HCT116 (cell line): ENCODE measurements at regions not wholly inside any gene's neighbourhood (a gene's known extent, or its start where the extent isn't known, plus 50 kb on each side); places are given as distances from the start of the nearest gene placed in this dataset.

ENCODE experiments used
- ATAC-seq: fragments of 200-7000 bp; cut with Tn5 transposase; 2 replicates; pipeline ENCODE4 v1.9.1; 2020; ENCODE audit warnings: mild to moderate bottlenecking, moderate library complexity
- BruUV-seq: library from RNA; stranded (reverse); fragments of 400-500 nt; replicated peaks from 2 replicates; lab custom pipeline; 2021; lab: Mats Ljungman, UMichigan
- CTCF ChIA-PET: fragments of 300-600 bp; sonication (Branson Sonifier 250); formaldehyde crosslinking; loops from one replicate; lab custom pipeline; 2021; ENCODE audit warnings: antibody characterized with exemption; lab: Charles Lee
- POLR2A ChIA-PET: fragments of 300-600, 350-600 bp; sonication (Branson Sonifier 250); formaldehyde crosslinking; loops from one replicate; lab custom pipeline; 2021; ENCODE audit warnings: antibody characterized with exemption; lab: Charles Lee
- RAD21 ChIA-PET, 2 experiments: fragments of 300-600 bp; sonication (Branson Sonifier 250); formaldehyde crosslinking; loops; one replicate each; lab custom pipeline; 2023; ENCODE audit warnings: low total read pairs in 2 of 2; ENCODE audit not compliant: uncharacterized antibody in 2 of 2, unreplicated experiment in 2 of 2, low non-redundant PET in 1 of 2; lab: Charles Lee
- DNase-seq: peaks from one replicate; pipeline ENCODE4 v3.0.0-alpha.2; 2010; ENCODE audit warnings: low read depth, low spot score
- H2AFZ ChIP-seq: fragments of 200-600 bp; shearing (Covaris generic), sonication (generic); 2 replicates; pipeline ENCODE4 v1.6.1; 2017; ENCODE audit warnings: low read depth, mixed run types, mixed read lengths, antibody characterized with exemption, low read length; ENCODE audit not compliant: poor library complexity, severe bottlenecking
- H3K27ac ChIP-seq: 2 replicates; pipeline ENCODE4 v1.5.1; 2012; ENCODE audit warnings: low read depth, low read length
- H3K27me3 ChIP-seq: fragments of 200-600 bp; sonication (generic); 2 replicates; pipeline ENCODE4 v1.6.1; 2016; ENCODE audit warnings: mixed run types, low read length, mixed read lengths; ENCODE audit not compliant: insufficient read depth
- H3K36me3 ChIP-seq, 2 experiments: fragments of 200-500 bp in 1 of 2; fragments of 200-600 bp in 1 of 2; sonication (Bioruptor generic) in 1 of 2; sonication (generic) in 1 of 2; 2 replicates each; pipeline versions ENCODE4 v1.5.1 to v1.6.1; 2014 to 2016; ENCODE audit warnings: low read length in 2 of 2, inconsistent platforms in 1 of 2, mixed read lengths in 1 of 2, mixed run types in 1 of 2; ENCODE audit not compliant: insufficient read depth in 2 of 2, control insufficient read depth in 1 of 2
- H3K4me1 ChIP-seq, 2 experiments: fragments of 200-600 bp in 1 of 2; sonication (generic) in 1 of 2; 2 replicates each; pipeline versions ENCODE4 v1.5.1 to v1.6.1; 2012 to 2017; ENCODE audit warnings: low read length in 2 of 2, inconsistent platforms in 1 of 2, mild to moderate bottlenecking in 1 of 2, mixed read lengths in 1 of 2, mixed run types in 1 of 2, moderate library complexity in 1 of 2; ENCODE audit not compliant: insufficient read depth in 2 of 2, control insufficient read depth in 1 of 2
- H3K4me2 ChIP-seq: fragments of 200-600 bp; sonication (generic); 2 replicates; pipeline ENCODE4 v1.6.1; 2017; ENCODE audit warnings: mixed run types, low read length, mixed read lengths
- H3K4me3 ChIP-seq, 2 experiments: fragments of 200-600 bp in 1 of 2; sonication (generic) in 1 of 2; replicated peaks in 1 of 2; 2 replicates each; pipeline ENCODE4 v1.5.1; 2011 to 2016; ENCODE audit warnings: low read length in 2 of 2, control low read depth in 1 of 2, low read depth in 1 of 2, mild to moderate bottlenecking in 1 of 2, mixed read lengths in 1 of 2, mixed run types in 1 of 2
- H3K79me2 ChIP-seq: fragments of 200-600 bp; sonication (generic); 2 replicates; pipeline ENCODE4 v1.6.1; 2017; ENCODE audit warnings: mild to moderate bottlenecking, mixed run types, low read length, moderate library complexity, mixed read lengths; ENCODE audit not compliant: insufficient read depth
- H3K9ac ChIP-seq: fragments of 200-600 bp; sonication (generic); 2 replicates; pipeline ENCODE4 v1.6.1; 2016; ENCODE audit warnings: low read length, mixed read lengths
- H3K9me2 ChIP-seq: fragments of 200-600 bp; sonication (generic), shearing (Covaris generic); 2 replicates; pipeline ENCODE4 v1.6.1; 2017; ENCODE audit warnings: mixed run types, mild to moderate bottlenecking, moderate library complexity; ENCODE audit not compliant: insufficient read depth
- H3K9me3 ChIP-seq, 2 experiments: fragments of 200-500 bp in 1 of 2; fragments of 200-600 bp in 1 of 2; sonication (Bioruptor generic) in 1 of 2; sonication (generic) in 1 of 2; 2 replicates each; pipeline ENCODE4 v1.6.1; 2014 to 2017; ENCODE audit warnings: low read length in 2 of 2, mixed read lengths in 2 of 2, inconsistent platforms in 1 of 2, low read depth in 1 of 2, mild to moderate bottlenecking in 1 of 2, mixed run types in 1 of 2, moderate library complexity in 1 of 2; ENCODE audit not compliant: control insufficient read depth in 1 of 2, insufficient read depth in 1 of 2
- H4K20me1 ChIP-seq: fragments of 200-600 bp; sonication (generic), shearing (Covaris generic); 2 replicates; pipeline ENCODE4 v1.6.1; 2017; ENCODE audit warnings: mixed run types, mild to moderate bottlenecking, moderate library complexity; ENCODE audit not compliant: insufficient read depth
- ATF3 ChIP-seq: IDR thresholded peaks from 2 replicates; pipeline ENCODE4 v1.6.1; 2012
- CEBPB ChIP-seq: IDR thresholded peaks from 2 replicates; pipeline ENCODE4 v1.6.1; 2012; ENCODE audit warnings: low read depth
- CTCF ChIP-seq, 3 experiments: fragments of 200-600 bp in 1 of 3; sonication (generic) in 1 of 3; IDR thresholded peaks in 2 of 3; conservative IDR thresholded peaks in 1 of 3; 2 replicates each; pipeline ENCODE4 v1.5.1; 2012 to 2017; ENCODE audit warnings: low read depth in 2 of 3, low read length in 2 of 3, antibody characterized with exemption in 1 of 3, borderline replicate concordance in 1 of 3, control low read depth in 1 of 3, mild to moderate bottlenecking in 1 of 3, mixed read lengths in 1 of 3, mixed run types in 1 of 3, moderate library complexity in 1 of 3; ENCODE audit not compliant: insufficient read depth in 1 of 3
- EGR1 ChIP-seq: IDR thresholded peaks from 2 replicates; pipeline ENCODE4 v1.6.1; 2012; ENCODE audit warnings: low read depth
- ELF1 ChIP-seq: IDR thresholded peaks from 2 replicates; pipeline ENCODE4 v1.6.1; 2012; ENCODE audit warnings: low read depth, borderline replicate concordance
- EZH2 ChIP-seq: fragments of 200-600 bp; sonication (generic); IDR thresholded peaks from 2 replicates; pipeline ENCODE4 v1.6.1; 2017; ENCODE audit warnings: antibody characterized with exemption, mixed run types
- FOSL1 ChIP-seq: IDR thresholded peaks from 2 replicates; pipeline ENCODE4 v1.6.1; 2012; ENCODE audit warnings: low read depth
- SIN3A ChIP-seq: IDR thresholded peaks from 2 replicates; pipeline ENCODE4 v1.6.1; 2012; ENCODE audit warnings: low read depth
- SP1 ChIP-seq: IDR thresholded peaks from 2 replicates; pipeline ENCODE4 v1.6.1; 2012; ENCODE audit warnings: low read depth
- SRF ChIP-seq: IDR thresholded peaks from 2 replicates; pipeline ENCODE4 v1.6.1; 2012; ENCODE audit warnings: low read depth
- TCF7L2 ChIP-seq: IDR thresholded peaks from 2 replicates; pipeline ENCODE4 v1.7.0; 2011; ENCODE audit warnings: borderline replicate concordance, inconsistent platforms; ENCODE audit not compliant: insufficient read depth, insufficient read length; ENCODE audit errors: extremely low read depth
- YY1 ChIP-seq: IDR thresholded peaks from 2 replicates; pipeline ENCODE4 v1.6.1; 2011; ENCODE audit warnings: low read length, low read depth, moderate library complexity, mild to moderate bottlenecking; ENCODE audit not compliant: insufficient replicate concordance; ENCODE audit errors: extremely low read depth
- intact Hi-C: fragments of 100-400 bp; cut with micrococcal nuclease; formaldehyde crosslinking; loops from 2 replicates; pipeline ENCODE4 v1.10.0; 2022
- TF ChIP-seq, protein P1 (sequence below): IDR thresholded peaks from 2 replicates; pipeline ENCODE4 v1.6.1; 2012; ENCODE audit warnings: low read depth

- TF ChIP-seq, protein P1, sequence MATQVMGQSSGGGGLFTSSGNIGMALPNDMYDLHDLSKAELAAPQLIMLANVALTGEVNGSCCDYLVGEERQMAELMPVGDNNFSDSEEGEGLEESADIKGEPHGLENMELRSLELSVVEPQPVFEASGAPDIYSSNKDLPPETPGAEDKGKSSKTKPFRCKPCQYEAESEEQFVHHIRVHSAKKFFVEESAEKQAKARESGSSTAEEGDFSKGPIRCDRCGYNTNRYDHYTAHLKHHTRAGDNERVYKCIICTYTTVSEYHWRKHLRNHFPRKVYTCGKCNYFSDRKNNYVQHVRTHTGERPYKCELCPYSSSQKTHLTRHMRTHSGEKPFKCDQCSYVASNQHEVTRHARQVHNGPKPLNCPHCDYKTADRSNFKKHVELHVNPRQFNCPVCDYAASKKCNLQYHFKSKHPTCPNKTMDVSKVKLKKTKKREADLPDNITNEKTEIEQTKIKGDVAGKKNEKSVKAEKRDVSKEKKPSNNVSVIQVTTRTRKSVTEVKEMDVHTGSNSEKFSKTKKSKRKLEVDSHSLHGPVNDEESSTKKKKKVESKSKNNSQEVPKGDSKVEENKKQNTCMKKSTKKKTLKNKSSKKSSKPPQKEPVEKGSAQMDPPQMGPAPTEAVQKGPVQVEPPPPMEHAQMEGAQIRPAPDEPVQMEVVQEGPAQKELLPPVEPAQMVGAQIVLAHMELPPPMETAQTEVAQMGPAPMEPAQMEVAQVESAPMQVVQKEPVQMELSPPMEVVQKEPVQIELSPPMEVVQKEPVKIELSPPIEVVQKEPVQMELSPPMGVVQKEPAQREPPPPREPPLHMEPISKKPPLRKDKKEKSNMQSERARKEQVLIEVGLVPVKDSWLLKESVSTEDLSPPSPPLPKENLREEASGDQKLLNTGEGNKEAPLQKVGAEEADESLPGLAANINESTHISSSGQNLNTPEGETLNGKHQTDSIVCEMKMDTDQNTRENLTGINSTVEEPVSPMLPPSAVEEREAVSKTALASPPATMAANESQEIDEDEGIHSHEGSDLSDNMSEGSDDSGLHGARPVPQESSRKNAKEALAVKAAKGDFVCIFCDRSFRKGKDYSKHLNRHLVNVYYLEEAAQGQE, result no peak
- TF ChIP-seq FOSL1, result no peak
- no peak for TF ChIP-seq EZH2
- TF ChIP-seq SIN3A, result no peak
- TF ChIP-seq, all 23 proteins: peak for 0
Observed at GRCh38 chr6:3663811-3664210, 87.7 kb downstream of the PXDC1 start (continued).

- ATAC-seq (no peak), DNase-seq (no peak)
- CTCF ChIA-PET, result no interaction called here
- no peak overlapping the region for H3K27ac ChIP-seq
- H3K4me1 ChIP-seq, result no peaks in the 10 kb centered on the region
- no peaks in the 10 kb centered on the region for H3K9me2 ChIP-seq
- no peak overlapping the region for H3K4me2 ChIP-seq
- H3K4me3 ChIP-seq, result no peak overlapping the region
- intact Hi-C loops, result no loop called here
- TF ChIP-seq TCF7L2 (no peak), ATF3 (no peak), SP1 (no peak), CEBPB (no peak), SIN3A (no peak), YY1 (no peak), ELF1 (no peak), EGR1 (no peak), SRF (no peak), CTCF (IDR thresholded peaks at IDR 0.05 in 2 of 3, conservative IDR thresholded peaks at IDR 0.05 in 1 of 3; ENCODE audit: borderline replicate concordance in 1 of 3, insufficient read depth in 1 of 3, low read depth in 2 of 3, low read length in 2 of 3) (no peak)
- TF ChIP-seq, all 23 proteins: peak for 0
- H3K9ac ChIP-seq, result no peak overlapping the region
- no peak overlapping the region for H2AFZ ChIP-seq
- ChIA-PET POLR2A (no interaction called here), RAD21 (no interaction called here)
- H3K79me2 ChIP-seq, result no peaks in the 10 kb centered on the region
- no TSS peak for BruUV-seq
- H3K9me3 ChIP-seq, result no peaks in the 10 kb centered on the region
- H3K27me3 ChIP-seq, result no peaks in the 10 kb centered on the region
- no peaks in the 10 kb centered on the region for H3K36me3 ChIP-seq
- no peaks in the 10 kb centered on the region for H4K20me1 ChIP-seq
Observed at GRCh38 chr6:3663081-3663480, 88.4 kb downstream of the PXDC1 start.
